Lower lobe of right lung (tissue), 2 donors: ENCODE measurements at regions not wholly inside any gene's neighbourhood (a gene's known extent, or its start where the extent isn't known, plus 50 kb on each side); places are given as distances from the start of the nearest gene placed in this dataset.

Experiments
- ATAC-seq, 2 donors: fragments of 200-7000 bp; cut with Tn5 transposase; one replicate each; pipeline ENCODE4 v1.9.1; 2020 to 2022; ENCODE audit warnings: mild to moderate bottlenecking in 2 of 2, moderate library complexity in 2 of 2
- DNase-seq: peaks from one replicate; pipeline ENCODE4 v3.0.0-alpha.2; 2020
- H3K27ac ChIP-seq: fragments of 200-600 bp; one replicate; pipeline ENCODE4 v1.8.0; 2022
- H3K27me3 ChIP-seq: fragments of 200-600 bp; one replicate; pipeline ENCODE4 v1.8.0; 2022; ENCODE audit warnings: low read depth
- H3K36me3 ChIP-seq: fragments of 200-600 bp; one replicate; pipeline ENCODE4 v1.8.0; 2022; ENCODE audit warnings: mild to moderate bottlenecking
- H3K4me1 ChIP-seq: fragments of 200-600 bp; one replicate; pipeline ENCODE4 v1.8.0; 2022
- H3K4me3 ChIP-seq: fragments of 200-600 bp; one replicate; pipeline ENCODE4 v1.8.0; 2022; ENCODE audit warnings: mild to moderate bottlenecking
- H3K9me3 ChIP-seq: fragments of 200-600 bp; one replicate; pipeline ENCODE4 v1.8.0; 2022
- intact Hi-C: fragments of 100-400 bp; cut with DNase I; formaldehyde crosslinking; loops from one replicate; pipeline ENCODE4 v1.11.0; 2022
- TF ChIP-seq, protein P1 (sequence below): fragments of 200-600 bp; IDR thresholded peaks from one replicate; pipeline ENCODE4 v1.8.0; 2022; ENCODE audit warnings: antibody characterized with exemption, mild to moderate bottlenecking
- donor health status: DM: no; HTN: yes; CAD: no; lungs with severe emphysema.

DNA sequence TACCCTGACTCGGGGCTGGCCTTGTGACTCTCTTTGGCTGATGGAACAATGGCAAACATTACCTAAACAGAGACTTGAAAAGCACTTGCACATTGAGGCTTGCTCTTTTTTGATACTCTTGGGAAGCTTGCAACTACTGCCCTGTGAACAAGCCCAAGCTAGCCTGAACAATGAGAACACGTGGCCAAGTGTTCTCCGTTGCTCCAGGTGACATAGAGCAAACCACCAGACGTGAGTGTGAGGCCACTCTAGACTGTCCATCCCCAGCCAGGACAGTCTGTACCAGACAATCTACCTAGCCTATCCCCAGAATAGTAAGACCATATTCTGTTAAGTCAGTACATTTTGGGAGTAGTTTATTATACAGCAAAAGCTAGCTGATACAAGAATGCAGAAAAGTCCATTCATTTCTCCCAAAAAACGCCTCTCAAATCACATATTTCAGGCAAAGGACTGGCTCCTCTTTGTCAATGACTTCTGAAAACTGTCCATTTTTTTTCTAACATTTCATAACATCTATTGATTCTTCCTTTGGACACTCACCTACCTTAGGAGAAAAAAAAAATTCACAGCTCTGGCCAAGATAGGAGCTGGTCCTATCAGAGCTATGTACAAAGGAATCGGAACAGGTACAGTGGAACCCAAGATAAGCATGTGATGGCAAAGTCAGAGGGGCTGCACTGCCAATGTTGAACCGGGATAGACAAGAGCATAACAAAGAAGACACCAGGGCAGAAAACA, 142.1 kb upstream of the PKDCC start:
- DNase-seq: no peak
- Histone ChIP-seq H3K4me3 (no peak overlapping the region), H3K27me3 (no peaks in the 10 kb centered on the region), H3K36me3 (no peaks in the 10 kb centered on the region), H3K27ac (no peak overlapping the region), H3K4me1 (no peaks in the 10 kb centered on the region), H3K9me3 (no peaks in the 10 kb centered on the region)
- intact Hi-C loops: no loop called here
- ATAC-seq: no peak
- TF ChIP-seq, protein P1, sequence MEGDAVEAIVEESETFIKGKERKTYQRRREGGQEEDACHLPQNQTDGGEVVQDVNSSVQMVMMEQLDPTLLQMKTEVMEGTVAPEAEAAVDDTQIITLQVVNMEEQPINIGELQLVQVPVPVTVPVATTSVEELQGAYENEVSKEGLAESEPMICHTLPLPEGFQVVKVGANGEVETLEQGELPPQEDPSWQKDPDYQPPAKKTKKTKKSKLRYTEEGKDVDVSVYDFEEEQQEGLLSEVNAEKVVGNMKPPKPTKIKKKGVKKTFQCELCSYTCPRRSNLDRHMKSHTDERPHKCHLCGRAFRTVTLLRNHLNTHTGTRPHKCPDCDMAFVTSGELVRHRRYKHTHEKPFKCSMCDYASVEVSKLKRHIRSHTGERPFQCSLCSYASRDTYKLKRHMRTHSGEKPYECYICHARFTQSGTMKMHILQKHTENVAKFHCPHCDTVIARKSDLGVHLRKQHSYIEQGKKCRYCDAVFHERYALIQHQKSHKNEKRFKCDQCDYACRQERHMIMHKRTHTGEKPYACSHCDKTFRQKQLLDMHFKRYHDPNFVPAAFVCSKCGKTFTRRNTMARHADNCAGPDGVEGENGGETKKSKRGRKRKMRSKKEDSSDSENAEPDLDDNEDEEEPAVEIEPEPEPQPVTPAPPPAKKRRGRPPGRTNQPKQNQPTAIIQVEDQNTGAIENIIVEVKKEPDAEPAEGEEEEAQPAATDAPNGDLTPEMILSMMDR: no peak

DNA sequence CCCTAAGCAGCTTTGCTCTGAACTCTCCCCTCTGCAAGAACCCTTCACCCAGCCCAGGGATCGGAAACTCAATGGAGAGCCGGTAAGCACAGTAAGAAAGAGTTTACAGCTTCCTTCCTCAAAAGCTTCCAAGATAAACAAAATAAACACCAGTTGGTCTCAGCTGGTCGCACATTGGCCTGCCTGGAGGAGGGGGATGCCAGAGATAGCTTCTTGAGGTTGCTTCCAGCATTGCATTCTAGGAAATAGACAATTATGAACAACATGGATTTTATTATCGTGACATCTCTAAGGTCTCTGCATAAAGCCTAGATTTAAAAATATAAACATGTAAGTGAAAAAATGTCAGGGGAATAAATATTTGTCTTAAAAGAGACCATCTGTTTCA, 141.5 kb upstream of the PKDCC start:
- no peak for DNase-seq
- ATAC-seq: no peak

DNA sequence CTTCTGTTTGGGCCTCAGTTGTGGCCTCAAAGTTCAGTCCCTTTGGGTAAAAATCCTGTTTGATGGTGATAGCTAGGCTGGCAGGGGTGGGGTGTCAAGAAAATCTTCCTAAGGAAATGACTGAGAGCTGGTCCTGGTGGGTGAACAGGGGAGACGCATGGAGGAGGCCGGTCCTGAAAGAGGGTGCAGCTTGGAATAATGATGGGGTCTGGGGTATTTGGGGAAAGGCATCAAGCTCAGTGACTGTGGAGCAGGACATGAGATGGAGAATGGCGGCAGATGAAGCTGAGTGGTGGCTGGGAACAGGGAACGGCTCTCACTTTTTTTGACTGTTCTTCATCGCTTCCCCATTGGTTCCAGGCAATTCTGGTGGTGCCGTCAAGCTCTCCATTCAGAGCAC, 140.7 kb upstream of the PKDCC start:
- no peak overlapping the region for H3K27ac ChIP-seq
- no peaks in the 10 kb centered on the region for H3K27me3 ChIP-seq
- no peaks in the 10 kb centered on the region for H3K4me1 ChIP-seq
- no peak for DNase-seq
- intact Hi-C loops: no loop called here
- no peaks in the 10 kb centered on the region for H3K9me3 ChIP-seq
- no peaks in the 10 kb centered on the region for H3K36me3 ChIP-seq
- no peak for ATAC-seq
- TF ChIP-seq, protein P1: no peak
- H3K4me3 ChIP-seq: no peak overlapping the region

More for the DNA sequence above, 141.5 kb upstream of the PKDCC start:
- Histone ChIP-seq H3K9me3 (no peaks in the 10 kb centered on the region), H3K4me1 (no peaks in the 10 kb centered on the region), H3K36me3 (no peaks in the 10 kb centered on the region), H3K4me3 (no peak overlapping the region), H3K27ac (no peak overlapping the region), H3K27me3 (no peaks in the 10 kb centered on the region)
- TF ChIP-seq, protein P1: no peak
- intact Hi-C loops: no loop called here

DNA sequence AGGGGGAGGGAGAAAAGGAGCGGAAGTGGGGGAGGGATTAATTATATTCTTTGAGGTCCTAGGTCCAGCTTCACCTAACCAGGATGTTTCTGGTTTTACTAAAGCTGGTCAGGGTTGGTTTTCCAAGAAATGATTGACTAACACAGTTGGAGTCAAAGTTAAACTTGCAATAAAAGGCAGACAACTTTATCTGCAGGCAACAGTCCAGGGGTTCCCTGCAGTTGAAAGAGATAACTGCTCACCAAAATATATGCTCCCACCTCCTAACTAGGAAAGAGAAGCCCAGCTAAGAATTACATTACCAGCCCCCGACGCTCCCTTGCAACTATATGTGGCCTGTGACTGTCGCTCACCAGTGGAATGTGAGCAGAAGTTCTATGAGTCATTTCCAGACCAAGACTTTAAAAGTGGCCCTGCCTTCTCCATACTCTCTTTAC, 140.0 kb upstream of the PKDCC start:
- H3K9me3 ChIP-seq: no peaks in the 10 kb centered on the region
- no peaks in the 10 kb centered on the region for H3K4me1 ChIP-seq
- no peak for ATAC-seq
- no peak overlapping the region for H3K27ac ChIP-seq
- H3K36me3 ChIP-seq: no peaks in the 10 kb centered on the region
- DNase-seq: no peak
- intact Hi-C loops: no loop called here
- TF ChIP-seq, protein P1: no peak
- H3K27me3 ChIP-seq: no peaks in the 10 kb centered on the region
- H3K4me3 ChIP-seq: no peak overlapping the region

DNA sequence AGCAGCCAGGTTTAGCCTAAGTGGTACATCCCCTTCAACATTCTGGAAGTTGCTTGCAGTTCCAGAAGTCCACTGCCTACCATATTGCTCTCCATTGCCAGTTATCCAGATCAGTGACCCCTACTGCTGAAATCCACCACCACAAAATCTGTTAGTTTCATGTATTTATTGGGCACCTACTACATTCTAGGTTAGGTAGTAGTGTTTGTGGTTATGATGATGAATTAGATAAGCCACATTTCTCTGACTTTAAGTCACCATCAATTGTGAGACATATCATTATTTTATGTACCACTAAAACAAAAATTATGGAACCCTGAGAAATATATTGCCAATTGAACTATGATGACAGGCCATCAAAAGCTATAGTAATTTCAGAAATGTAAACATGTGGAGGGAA, 139.5 kb upstream of the PKDCC start:
- no peaks in the 10 kb centered on the region for H3K9me3 ChIP-seq
- H3K27ac ChIP-seq: no peak overlapping the region
- intact Hi-C loops: no loop called here
- H3K4me1 ChIP-seq: no peaks in the 10 kb centered on the region
- H3K36me3 ChIP-seq: no peaks in the 10 kb centered on the region
- ATAC-seq: no peak
- H3K4me3 ChIP-seq: no peak overlapping the region
- TF ChIP-seq, protein P1: no peak
- DNase-seq: no peak
- H3K27me3 ChIP-seq: no peaks in the 10 kb centered on the region
